ENCODE measurements at regions not wholly inside any gene's neighbourhood (a gene's known extent, or its start where the extent isn't known, plus 50 kb on each side); places are given as distances from the start of the nearest gene placed in this dataset.

DNA sequence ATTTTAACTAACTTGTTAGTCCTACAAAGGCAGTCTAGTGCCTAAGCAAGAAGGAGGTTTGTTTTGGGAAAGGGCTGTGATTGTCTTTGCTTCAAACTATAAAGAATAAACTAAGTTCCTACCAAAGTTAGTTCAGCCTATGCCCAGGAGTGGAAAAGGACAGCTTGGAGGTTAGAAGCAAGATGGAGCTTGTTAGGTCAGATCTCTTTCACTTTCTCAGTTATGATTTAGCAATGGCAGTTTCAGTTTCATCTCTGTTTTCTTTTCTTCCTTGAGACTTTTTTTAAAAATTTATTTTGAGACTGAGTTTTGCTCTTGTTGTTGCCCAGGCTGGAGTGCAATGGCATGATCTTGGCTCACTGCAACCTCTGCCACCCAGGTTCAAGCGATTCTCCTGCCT is 82.9 kb upstream of the NLGN4X start:
- DNase-seq = no peak

DNA sequence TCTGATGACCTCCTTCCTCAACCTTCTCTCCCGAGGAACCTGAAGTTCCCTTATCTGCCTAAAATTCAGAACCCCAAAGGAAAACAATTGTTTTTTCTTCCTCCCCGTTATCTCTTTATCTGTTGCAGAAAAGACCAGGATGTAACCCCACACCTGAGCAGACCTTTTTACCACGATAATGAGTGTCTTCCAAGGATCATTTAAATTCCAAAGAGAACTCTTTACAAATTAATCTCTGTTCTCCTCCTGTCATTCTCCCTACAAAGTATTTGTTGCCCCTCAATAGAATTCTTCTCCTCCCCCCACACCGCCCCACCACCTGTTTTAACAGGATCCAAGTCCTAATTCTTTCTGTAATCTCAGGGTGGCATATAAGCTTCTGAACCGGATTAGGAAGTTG is 78.5 kb upstream of the NLGN4X start:
- DNase-seq = no peak

DNA sequence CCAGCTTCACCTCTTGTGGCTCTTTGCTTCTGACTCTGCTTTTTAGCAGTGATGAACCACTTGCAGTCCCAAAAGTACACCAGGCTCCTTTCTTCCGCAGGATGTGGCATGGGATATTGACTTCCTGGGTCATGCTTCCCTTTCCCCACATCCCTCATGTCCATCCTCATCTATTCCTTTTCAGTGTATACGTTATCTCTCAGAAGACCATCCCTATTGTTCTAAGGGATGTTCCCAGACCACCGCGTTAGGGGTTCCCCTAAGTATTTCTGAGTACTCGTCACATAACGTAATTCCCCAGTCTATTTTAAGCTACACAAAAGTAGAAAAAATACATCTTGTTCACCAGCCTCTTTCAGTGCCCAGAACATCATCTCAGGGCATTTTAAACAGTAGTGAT is 71.1 kb upstream of the NLGN4X start:
- no peak for DNase-seq

DNA sequence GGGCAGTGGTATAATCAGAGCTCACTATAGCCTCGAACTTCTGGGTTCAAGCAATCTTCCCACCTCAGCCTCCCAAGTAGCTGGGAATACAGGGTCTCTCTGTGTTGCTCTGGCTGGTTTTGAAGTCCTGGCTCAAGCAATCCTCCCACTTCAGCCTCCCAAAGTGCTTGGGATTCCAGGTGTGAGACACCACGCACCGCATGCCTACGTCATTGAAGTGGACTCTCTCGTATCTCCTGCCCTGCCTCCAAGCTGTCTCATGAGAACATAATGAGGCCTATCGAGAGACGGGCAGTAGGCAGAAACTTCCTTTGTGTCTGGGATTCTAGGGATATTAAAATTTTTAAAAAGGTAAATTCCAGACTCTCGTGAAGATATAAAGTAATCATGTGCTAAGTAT is 65.0 kb upstream of the NLGN4X start:
- no peak for DNase-seq

DNA sequence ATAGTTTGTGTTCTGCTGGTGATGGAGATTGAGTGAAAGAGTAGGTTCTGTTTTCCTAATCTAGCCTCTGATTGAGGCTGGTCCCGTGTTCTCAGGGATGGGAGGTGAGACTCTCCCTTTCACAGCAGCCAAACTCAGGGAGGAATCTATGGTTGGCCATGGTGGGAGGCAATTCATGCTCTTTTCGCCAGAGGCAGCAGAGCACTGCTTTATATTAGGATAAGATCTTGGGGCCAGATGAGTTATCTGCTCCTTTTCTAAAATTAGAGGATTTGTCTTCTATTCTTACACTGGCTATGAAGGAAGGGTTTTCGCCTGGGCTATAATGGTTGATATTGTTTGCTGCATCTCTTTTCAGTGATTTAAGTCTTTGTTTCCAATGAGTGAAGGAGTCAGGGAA is 63.9 kb upstream of the NLGN4X start:
- no peak for DNase-seq

DNA sequence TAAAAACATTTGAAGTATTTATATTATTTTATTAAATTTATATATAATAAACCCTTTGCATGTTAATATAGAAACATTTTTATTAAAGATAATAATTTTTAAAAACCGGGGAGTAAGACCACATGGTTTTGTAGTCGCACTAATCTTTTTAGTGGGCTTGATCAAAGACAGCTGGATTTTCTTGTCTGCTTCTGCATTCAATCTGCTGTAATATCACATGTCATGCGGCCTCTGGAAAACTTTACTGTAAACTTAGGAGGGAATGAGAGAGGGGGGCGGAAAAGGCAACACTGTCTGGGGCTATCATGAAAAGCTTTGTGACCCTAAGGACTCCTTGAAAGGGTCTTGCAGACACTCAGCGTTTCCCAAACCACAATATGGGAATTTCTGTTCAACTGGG is 62.8 kb upstream of the NLGN4X start:
- DNase-seq = no peak

DNA sequence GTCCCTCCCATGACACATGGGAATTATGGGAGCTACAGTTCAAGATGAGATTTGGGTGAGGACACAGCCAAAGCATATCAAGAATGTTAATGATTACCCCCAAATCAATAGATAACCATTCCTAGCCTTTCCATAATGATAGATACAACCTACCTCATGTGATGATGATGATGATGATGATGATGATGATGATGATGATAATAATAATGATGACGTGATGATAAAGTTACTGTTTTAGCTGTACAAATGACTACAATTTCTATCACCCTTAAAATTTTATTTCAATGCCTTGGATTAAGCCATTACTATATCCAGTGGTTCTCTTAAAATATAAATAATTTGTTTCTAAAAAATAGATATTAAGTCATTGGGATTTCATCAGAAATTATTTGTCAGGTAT is 55.2 kb upstream of the NLGN4X start:
- no peak for DNase-seq

- no peak for DNase-seq
Observed at GRCh38 chrX:6279277-6279909, 50.7 kb upstream of the NLGN4X start.

Data from retina (tissue), 1 donor.